SK-N-SH treated with all-trans-retinoic acid at 6 μM for 48 hours (cell line): ENCODE measurements at regions not wholly inside any gene's neighbourhood (a gene's known extent, or its start where the extent isn't known, plus 50 kb on each side); places are given as distances from the start of the nearest gene placed in this dataset.

Experiments
- ATAC-seq: fragments of 200-7000 bp; cut with Tn5 transposase; 3 replicates; pipeline ENCODE4 v1.9.1; 2020; ENCODE audit warnings: mild to moderate bottlenecking, moderate library complexity
- ARNTL ChIP-seq: fragments of 450-650 bp; formaldehyde crosslinking; IDR thresholded peaks from 2 replicates; pipeline ENCODE4 v1.5.0; 2020; ENCODE audit warnings: low read depth, mild to moderate bottlenecking, moderate library complexity, borderline replicate concordance
- BACH2 ChIP-seq: fragments of 250-450 bp; sonication (Bioruptor Pico); IDR thresholded peaks from 2 replicates; pipeline ENCODE4 v1.9.0; 2021; ENCODE audit warnings: mild to moderate bottlenecking, borderline replicate concordance
- CREB5 ChIP-seq: fragments of 250-450 bp; sonication (Bioruptor Pico); IDR thresholded peaks from 2 replicates; pipeline ENCODE4 v1.5.1; 2020; ENCODE audit warnings: low read depth, mild to moderate bottlenecking, moderate library complexity
- CSDC2 ChIP-seq: fragments of 250-450 bp; sonication (Bioruptor Pico); IDR thresholded peaks from 2 replicates; pipeline ENCODE4 v1.5.0; 2020; ENCODE audit warnings: mild to moderate bottlenecking, moderate library complexity
- ESRRG ChIP-seq: fragments of 250-450 bp; sonication (Bioruptor Pico); IDR thresholded peaks from 2 replicates; pipeline ENCODE4 v1.6.1; 2021; ENCODE audit warnings: mild to moderate bottlenecking
- GLIS3 ChIP-seq: fragments of 250-450 bp; sonication (Bioruptor Pico); IDR thresholded peaks from 2 replicates; pipeline ENCODE4 v1.5.0; 2020; ENCODE audit warnings: mild to moderate bottlenecking, moderate library complexity
- OSR1 ChIP-seq: fragments of 250-450 bp; sonication (Bioruptor Pico); IDR thresholded peaks from 2 replicates; pipeline ENCODE4 v1.8.0; 2022; ENCODE audit warnings: moderate library complexity, mild to moderate bottlenecking, inconsistent platforms
- POU6F1 ChIP-seq: fragments of 250-450 bp; sonication (Bioruptor Pico); IDR thresholded peaks from 2 replicates; pipeline ENCODE4 v1.8.0; 2021; ENCODE audit warnings: low read depth, mild to moderate bottlenecking, moderate library complexity, borderline replicate concordance
- PPARA ChIP-seq: fragments of 250-450 bp; sonication (Bioruptor Pico); IDR thresholded peaks from 2 replicates; pipeline ENCODE4 v1.5.0; 2020; ENCODE audit warnings: mild to moderate bottlenecking, borderline replicate concordance
- RARB ChIP-seq: fragments of 250-450 bp; sonication (Bioruptor Pico); IDR thresholded peaks from 2 replicates; pipeline ENCODE4 v1.8.0; 2021; ENCODE audit warnings: mild to moderate bottlenecking, moderate library complexity
- SNAI2 ChIP-seq: fragments of 250-450 bp; sonication (Bioruptor Pico); IDR thresholded peaks from 2 replicates; pipeline ENCODE4 v1.5.0; 2020; ENCODE audit warnings: mild to moderate bottlenecking, moderate library complexity
- TOX ChIP-seq: fragments of 250-450 bp; sonication (Bioruptor Pico); IDR thresholded peaks from 2 replicates; pipeline ENCODE4 v1.8.0; 2021; ENCODE audit warnings: mild to moderate bottlenecking, moderate library complexity, borderline replicate concordance
- TSHZ2 ChIP-seq: fragments of 250-450 bp; sonication (Bioruptor Pico); IDR thresholded peaks from 2 replicates; pipeline ENCODE4 v1.5.0; 2020; ENCODE audit warnings: mild to moderate bottlenecking, moderate library complexity
- ZC3H10 ChIP-seq: fragments of 250-450 bp; sonication (Bioruptor Pico); IDR thresholded peaks from 2 replicates; pipeline ENCODE4 v1.5.1; 2021; ENCODE audit warnings: mild to moderate bottlenecking, moderate library complexity
- ZFP3 ChIP-seq: fragments of 250-450 bp; sonication (Bioruptor Pico); IDR thresholded peaks from 2 replicates; pipeline ENCODE4 v1.5.0; 2020; ENCODE audit warnings: mild to moderate bottlenecking, moderate library complexity
- ZFP30 ChIP-seq: fragments of 450-650 bp; formaldehyde crosslinking; IDR thresholded peaks from 2 replicates; pipeline ENCODE4 v1.5.0; 2022; ENCODE audit warnings: mild to moderate bottlenecking, moderate library complexity
- ZNF565 ChIP-seq: fragments of 450-650 bp; formaldehyde crosslinking; conservative IDR thresholded peaks from 2 replicates; pipeline ENCODE4 v1.5.0; 2020; ENCODE audit warnings: low read depth, mild to moderate bottlenecking, moderate library complexity
- ZNF8 ChIP-seq: fragments of 450-650 bp; formaldehyde crosslinking; IDR thresholded peaks from 2 replicates; pipeline ENCODE4 v1.5.0; 2020; ENCODE audit warnings: mild to moderate bottlenecking, moderate library complexity

GRCh38 chr9:119974026-119974425 is 604.8 kb upstream of the BRINP1 start:
- ATAC-seq, result no peak
- TF ChIP-seq CSDC2 (CRISPR knock-in tag), result no peak
- TF ChIP-seq GLIS3 (CRISPR knock-in tag), result no peak
- TF ChIP-seq ZFP3 (CRISPR knock-in tag), result no peak
- TF ChIP-seq TSHZ2, result no peak
- TF ChIP-seq CREB5 (CRISPR knock-in tag), result no peak
- no peak for TF ChIP-seq ARNTL (CRISPR knock-in tag)
- no peak for TF ChIP-seq ESRRG (CRISPR knock-in tag)
- no peak for TF ChIP-seq BACH2 (CRISPR knock-in tag)
- TF ChIP-seq OSR1 (CRISPR knock-in tag), result no peak
- no peak for TF ChIP-seq ZNF565 (CRISPR knock-in tag)
- no peak for TF ChIP-seq SNAI2
- TF ChIP-seq ZNF8 (CRISPR knock-in tag), result no peak
- no peak for TF ChIP-seq TOX
- no peak for TF ChIP-seq ZFP30 (CRISPR knock-in tag)
- no peak for TF ChIP-seq PPARA (CRISPR knock-in tag)
- no peak for TF ChIP-seq POU6F1 (CRISPR knock-in tag)
- TF ChIP-seq RARB (CRISPR knock-in tag), result no peak
- TF ChIP-seq, all 23 proteins: peak for 0

- TF ChIP-seq ZC3H10 (CRISPR knock-in tag) (no peak), TSHZ2 (no peak), GLIS3 (CRISPR knock-in tag) (no peak), PPARA (CRISPR knock-in tag) (no peak)
- peak; percentile 97 for ATAC-seq
These were observed 599.8 kb upstream of the BRINP1 start for GRCh38 chr9:119968836-119969707.

- TF ChIP-seq GLIS3 (CRISPR knock-in tag), result no peak
- TF ChIP-seq BACH2 (CRISPR knock-in tag), result no peak
- TF ChIP-seq POU6F1 (CRISPR knock-in tag), result no peak
- TF ChIP-seq TSHZ2, result no peak
- TF ChIP-seq ARNTL (CRISPR knock-in tag), result no peak
- ATAC-seq, result no peak
These were observed 598.8 kb upstream of the BRINP1 start for GRCh38 chr9:119967867-119968535.
